Transverse colon (tissue), 4 donors: ENCODE measurements at regions not wholly inside any gene's neighbourhood (a gene's known extent, or its start where the extent isn't known, plus 50 kb on each side); places are given as distances from the start of the nearest gene placed in this dataset.

Source experiments
- CTCF ChIP-seq, 5 experiments: fragments of 200-600 bp in 3 of 5; fragments of 450-650 bp in 2 of 5; sonication (generic) in 3 of 5; IDR thresholded peaks; 1 replicate in 2 of 5; 2 replicates in 3 of 5; pipeline ENCODE4 v1.5.1; 2016 to 2017; ENCODE audit warnings: antibody characterized with exemption in 5 of 5, inconsistent platforms in 3 of 5, mild to moderate bottlenecking in 2 of 5, moderate library complexity in 1 of 5
- EP300 ChIP-seq: sonication (generic); formaldehyde crosslinking; IDR thresholded peaks from one replicate; pipeline ENCODE4 v1.6.1; 2017; ENCODE audit warnings: antibody characterized with exemption, low read depth
- POLR2AphosphoS5 ChIP-seq, 3 donors: sonication (generic); formaldehyde crosslinking; IDR thresholded peaks; one replicate each; pipeline ENCODE4 v1.6.1; 2016; ENCODE audit warnings: antibody characterized with exemption in 3 of 3

- no peak for TF ChIP-seq CTCF (IDR thresholded peaks at IDR 0.05)
- no peak for TF ChIP-seq POLR2AphosphoS5 (IDR thresholded peaks at IDR 0.05)
- TF ChIP-seq EP300: no peak
Measured at GRCh38 chr4:52288212-52288855, 237.2 kb downstream of the SPATA18 start.
